ENCODE measurements at regions not wholly inside any gene's neighbourhood (a gene's known extent, or its start where the extent isn't known, plus 50 kb on each side); places are given as distances from the start of the nearest gene placed in this dataset.
"Not testable (repeated sequence)": the region's sequence is repeated elsewhere in the genome, so short reads cannot be mapped to it uniquely, and the experiment has no call there.

DNA sequence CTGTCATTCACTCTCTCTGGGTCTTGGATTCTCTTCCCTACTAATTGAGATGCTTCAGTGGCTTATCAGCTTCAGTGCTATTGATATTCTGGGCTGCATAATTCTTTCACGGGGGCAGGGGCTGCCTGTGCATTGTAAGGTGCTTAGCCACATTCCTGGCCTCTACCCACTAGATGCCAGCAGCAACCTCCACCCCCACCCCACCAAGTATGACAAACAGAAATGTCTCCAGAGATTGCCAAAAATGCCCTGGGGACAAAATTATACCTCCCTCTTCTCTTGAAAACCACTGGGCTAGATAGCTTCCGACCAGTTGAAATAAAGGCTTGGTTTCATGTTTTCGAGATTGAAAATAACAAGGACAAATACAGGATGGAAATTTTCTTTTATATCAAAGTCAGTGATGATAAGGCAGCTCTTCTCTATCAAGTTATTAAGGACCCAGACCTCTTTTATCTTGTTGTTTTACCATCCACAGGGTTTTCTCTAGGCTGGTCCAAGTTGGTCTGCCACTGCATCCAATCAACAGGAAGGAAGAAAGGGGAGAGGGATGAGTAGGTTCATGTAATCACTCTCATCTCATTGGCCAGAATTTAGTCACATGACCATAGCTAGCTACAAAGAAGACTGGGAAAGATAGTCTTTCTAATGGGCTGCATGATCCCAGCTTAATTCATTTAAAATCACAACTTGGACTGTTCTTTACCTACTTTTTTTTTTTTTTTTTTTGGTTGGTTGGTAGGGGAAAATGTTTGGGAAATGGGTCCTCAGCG lies 92.1 kb upstream of the RANBP3L start:
- no peak overlapping the region for H3K27ac ChIP-seq
- no peaks in the 10 kb centered on the region for H3K36me3 ChIP-seq
- Mint-ChIP-seq H3K4me1 (peaks cover 23% of the 10 kb centered on the region), H3K4me3 (no peak overlapping the region), H3K27me3 (ENCODE audit: insufficient read depth, low read depth) (peaks cover 5% of the 10 kb centered on the region), H3K9me3 (no peaks in the 10 kb centered on the region), H3K36me3 (no peaks in the 10 kb centered on the region), H3K27ac (no peak overlapping the region)
- DNase-seq (ENCODE audit: low spot score), result no peak
- H3K9me3 ChIP-seq (ENCODE audit: low read depth), result no peaks in the 10 kb centered on the region
- H3K4me1 ChIP-seq, result peaks cover 11% of the 10 kb centered on the region
- no peak overlapping the region for H3K9ac ChIP-seq
- H3K4me2 ChIP-seq, result no peak overlapping the region
- no peaks in the 10 kb centered on the region for H3K27me3 ChIP-seq
- H2AFZ ChIP-seq (replicated peaks), result peak overlapping the region; percentile 77
- no peaks in the 10 kb centered on the region for H3K79me2 ChIP-seq (ENCODE audit: low read depth)
- TF ChIP-seq EZH2phosphoT487 (IDR thresholded peaks at IDR 0.05) (no peak), EZH2 (IDR thresholded peaks at IDR 0.05) (no peak)
- TF ChIP-seq, protein P1, sequence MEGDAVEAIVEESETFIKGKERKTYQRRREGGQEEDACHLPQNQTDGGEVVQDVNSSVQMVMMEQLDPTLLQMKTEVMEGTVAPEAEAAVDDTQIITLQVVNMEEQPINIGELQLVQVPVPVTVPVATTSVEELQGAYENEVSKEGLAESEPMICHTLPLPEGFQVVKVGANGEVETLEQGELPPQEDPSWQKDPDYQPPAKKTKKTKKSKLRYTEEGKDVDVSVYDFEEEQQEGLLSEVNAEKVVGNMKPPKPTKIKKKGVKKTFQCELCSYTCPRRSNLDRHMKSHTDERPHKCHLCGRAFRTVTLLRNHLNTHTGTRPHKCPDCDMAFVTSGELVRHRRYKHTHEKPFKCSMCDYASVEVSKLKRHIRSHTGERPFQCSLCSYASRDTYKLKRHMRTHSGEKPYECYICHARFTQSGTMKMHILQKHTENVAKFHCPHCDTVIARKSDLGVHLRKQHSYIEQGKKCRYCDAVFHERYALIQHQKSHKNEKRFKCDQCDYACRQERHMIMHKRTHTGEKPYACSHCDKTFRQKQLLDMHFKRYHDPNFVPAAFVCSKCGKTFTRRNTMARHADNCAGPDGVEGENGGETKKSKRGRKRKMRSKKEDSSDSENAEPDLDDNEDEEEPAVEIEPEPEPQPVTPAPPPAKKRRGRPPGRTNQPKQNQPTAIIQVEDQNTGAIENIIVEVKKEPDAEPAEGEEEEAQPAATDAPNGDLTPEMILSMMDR (IDR thresholded peaks at IDR 0.05), result no peak
- no peaks in the 10 kb centered on the region for H4K20me1 ChIP-seq (ENCODE audit: low read depth)
- H3F3A ChIP-seq (ENCODE audit: low read depth), result no peaks in the 10 kb centered on the region
- H3K4me3 ChIP-seq, result no peak overlapping the region

DNA sequence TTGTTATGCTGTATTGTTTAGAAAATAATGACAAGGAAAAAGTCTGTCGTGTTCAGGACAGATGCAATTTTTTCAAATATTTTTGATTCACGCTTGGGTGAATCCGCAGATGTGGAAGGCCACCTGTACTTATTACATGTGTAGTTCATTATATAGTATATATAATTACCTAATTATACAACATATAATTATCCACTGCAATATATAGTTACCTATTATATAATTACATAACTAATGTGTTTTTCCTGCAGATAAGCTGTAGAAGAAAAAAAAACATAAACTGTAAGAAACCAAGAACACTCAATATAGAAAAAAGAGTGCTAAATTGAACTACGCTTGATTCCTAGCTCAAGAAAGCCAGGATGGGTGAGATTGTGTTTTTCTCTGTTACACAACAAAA lies 93.6 kb upstream of the RANBP3L start:
- Histone ChIP-seq H3K9me3 (ENCODE audit: low read depth) (no peaks in the 10 kb centered on the region), H3K27me3 (no peaks in the 10 kb centered on the region), H3F3A (ENCODE audit: low read depth) (no peaks in the 10 kb centered on the region), H3K4me1 (peaks cover 11% of the 10 kb centered on the region), H3K4me3 (no peak overlapping the region), H3K4me2 (no peak overlapping the region), H3K27ac (no peak overlapping the region), H3K9ac (no peak overlapping the region), H4K20me1 (ENCODE audit: low read depth) (no peaks in the 10 kb centered on the region), H2AFZ (replicated peaks) (no peak overlapping the region), H3K36me3 (no peaks in the 10 kb centered on the region), H3K79me2 (ENCODE audit: low read depth) (no peaks in the 10 kb centered on the region)
- no peaks in the 10 kb centered on the region for H3K36me3 Mint-ChIP-seq
- H3K4me1 Mint-ChIP-seq, result peaks cover 23% of the 10 kb centered on the region
- no peak for DNase-seq (ENCODE audit: low spot score)
- H3K4me3 Mint-ChIP-seq, result no peak overlapping the region
- TF ChIP-seq, protein P1 (IDR thresholded peaks at IDR 0.05), result no peak
- TF ChIP-seq EZH2phosphoT487 (IDR thresholded peaks at IDR 0.05) (no peak), EZH2 (IDR thresholded peaks at IDR 0.05) (no peak)
- H3K27ac Mint-ChIP-seq, result no peak overlapping the region
- no peaks in the 10 kb centered on the region for H3K9me3 Mint-ChIP-seq
- H3K27me3 Mint-ChIP-seq (ENCODE audit: insufficient read depth, low read depth), result peaks cover 5% of the 10 kb centered on the region

DNA sequence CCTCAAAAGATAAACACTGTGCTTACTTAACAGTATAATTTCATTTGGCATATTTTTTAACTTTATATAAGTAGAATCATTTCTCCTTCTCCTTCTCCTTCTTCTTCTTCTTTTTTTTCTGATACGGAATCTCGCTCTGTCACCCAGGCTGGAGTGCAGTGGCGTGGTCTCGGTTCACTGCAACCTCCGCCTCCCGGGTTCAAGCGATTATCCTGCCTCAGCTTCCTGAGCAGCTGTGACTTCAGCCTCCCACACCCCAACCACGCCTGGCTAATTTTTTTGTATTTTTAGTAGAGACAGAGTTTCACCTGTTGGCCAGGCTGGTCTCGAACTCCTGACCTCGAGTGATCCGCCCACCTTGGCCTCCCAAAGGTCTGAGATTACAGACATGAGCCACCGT lies 94.2 kb upstream of the RANBP3L start:
- H3K36me3 ChIP-seq; H3K4me3 Mint-ChIP-seq; H3K27ac ChIP-seq; H3K4me2 ChIP-seq; H4K20me1 ChIP-seq (ENCODE audit: low read depth); H3K36me3 Mint-ChIP-seq; DNase-seq (ENCODE audit: low spot score); H3K9me3 ChIP-seq (ENCODE audit: low read depth); H3K27me3 Mint-ChIP-seq (ENCODE audit: insufficient read depth, low read depth); H3K9ac ChIP-seq; H3K4me3 ChIP-seq; H3K27me3 ChIP-seq; H3K27ac Mint-ChIP-seq; H2AFZ ChIP-seq (replicated peaks); H3K79me2 ChIP-seq (ENCODE audit: low read depth); H3F3A ChIP-seq (ENCODE audit: low read depth); H3K9me3 Mint-ChIP-seq: not testable (repeated sequence)
- H3K4me1 ChIP-seq, result peaks cover 11% of the 10 kb centered on the region
- peaks cover 23% of the 10 kb centered on the region for H3K4me1 Mint-ChIP-seq

DNA sequence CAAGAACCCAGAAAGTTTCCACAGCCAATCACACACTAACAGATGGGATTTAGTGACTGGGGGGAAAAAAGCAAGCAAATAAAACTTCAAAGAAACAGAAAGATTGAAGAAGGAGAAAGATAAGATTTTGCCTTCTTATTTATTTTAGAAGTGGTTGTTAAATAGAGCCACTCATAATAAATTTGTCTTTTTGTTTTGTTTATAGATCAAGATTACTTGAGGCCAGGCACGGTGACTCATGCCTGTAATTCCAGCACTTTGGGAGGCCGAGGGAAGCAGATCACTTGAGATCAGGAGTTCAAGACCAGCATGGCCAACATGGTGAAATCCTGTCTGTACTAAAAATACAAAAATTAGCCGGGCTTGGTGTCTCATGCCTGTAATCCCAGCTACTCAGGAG lies 94.9 kb upstream of the RANBP3L start:
- Histone ChIP-seq H3K79me2 (ENCODE audit: low read depth) (no peaks in the 10 kb centered on the region), H3F3A (ENCODE audit: low read depth) (no peaks in the 10 kb centered on the region), H3K27ac (no peak overlapping the region), H3K27me3 (no peaks in the 10 kb centered on the region), H3K9ac (no peak overlapping the region), H3K4me2 (no peak overlapping the region), H4K20me1 (ENCODE audit: low read depth) (no peaks in the 10 kb centered on the region), H3K4me1 (peaks cover 11% of the 10 kb centered on the region), H2AFZ (replicated peaks) (no peak overlapping the region), H3K4me3 (no peak overlapping the region), H3K9me3 (ENCODE audit: low read depth) (no peaks in the 10 kb centered on the region), H3K36me3 (no peaks in the 10 kb centered on the region)
- Mint-ChIP-seq H3K27ac (no peak overlapping the region), H3K4me1 (peaks cover 23% of the 10 kb centered on the region), H3K9me3 (no peaks in the 10 kb centered on the region), H3K27me3 (ENCODE audit: insufficient read depth, low read depth) (peaks cover 5% of the 10 kb centered on the region), H3K36me3 (no peaks in the 10 kb centered on the region), H3K4me3 (no peak overlapping the region)
- TF ChIP-seq EZH2 (IDR thresholded peaks at IDR 0.05), result no peak
- no peak for TF ChIP-seq EZH2phosphoT487 (IDR thresholded peaks at IDR 0.05)
- TF ChIP-seq, protein P1 (IDR thresholded peaks at IDR 0.05), result no peak
- no peak for DNase-seq (ENCODE audit: low spot score)

All from neural progenitor cell (in vitro differentiated cells).